GM12874 (cell line): ENCODE measurements at regions not wholly inside any gene's neighbourhood (a gene's known extent, or its start where the extent isn't known, plus 50 kb on each side); places are given as distances from the start of the nearest gene placed in this dataset.

Experiments
- CTCF ChIP-seq: IDR thresholded peaks from 2 replicates; pipeline ENCODE4 v1.5.1; 2011; ENCODE audit warnings: low read depth, mild to moderate bottlenecking, control low read depth, low read length, moderate library complexity; ENCODE audit not compliant: insufficient read depth

GRCh38 chr2:19568809-19569208 lies 210.4 kb upstream of the OSR1 start:
- no peak for TF ChIP-seq CTCF

GRCh38 chr2:19560785-19561184 lies 202.4 kb upstream of the OSR1 start:
- no peak for TF ChIP-seq CTCF

- no peak for TF ChIP-seq CTCF
Measured at GRCh38 chr2:19559596-19560240, 201.3 kb upstream of the OSR1 start.

- TF ChIP-seq CTCF = no peak
Measured at GRCh38 chr2:19556648-19557047, 198.2 kb upstream of the OSR1 start.

GRCh38 chr2:19554520-19554919 lies 196.1 kb upstream of the OSR1 start:
- TF ChIP-seq CTCF = no peak

GRCh38 chr2:19552270-19552669 lies 193.8 kb upstream of the OSR1 start:
- TF ChIP-seq CTCF = no peak

GRCh38 chr2:19550750-19551149 lies 192.3 kb upstream of the OSR1 start:
- TF ChIP-seq CTCF = no peak
